Effector memory CD4-positive, alpha-beta T cell (primary cell): ENCODE measurements at regions not wholly inside any gene's neighbourhood (a gene's known extent, or its start where the extent isn't known, plus 50 kb on each side); places are given as distances from the start of the nearest gene placed in this dataset.

Experiments
- DNase-seq, 3 donors: peaks; one replicate each; pipeline ENCODE4 v3.0.0-alpha.2; 2020
- H3K27ac ChIP-seq: 2 replicates; pipeline ENCODE4 v1.7.0; 2013; ENCODE audit warnings: mild to moderate bottlenecking, low read length, moderate library complexity; ENCODE audit not compliant: insufficient read depth, poor library complexity, severe bottlenecking
- H3K27me3 ChIP-seq: replicated peaks from 2 replicates; pipeline ENCODE4 v1.7.0; 2013; ENCODE audit warnings: mild to moderate bottlenecking, low read length; ENCODE audit not compliant: insufficient read depth, control insufficient read depth, poor library complexity, severe bottlenecking
- H3K36me3 ChIP-seq: 2 replicates; pipeline ENCODE4 v1.7.0; 2013; ENCODE audit warnings: mild to moderate bottlenecking, low read length, moderate library complexity; ENCODE audit not compliant: control insufficient read depth, insufficient read depth
- H3K4me1 ChIP-seq: 2 replicates; pipeline ENCODE4 v1.7.0; 2013; ENCODE audit warnings: low read length, mild to moderate bottlenecking; ENCODE audit not compliant: control insufficient read depth, insufficient read depth, poor library complexity, severe bottlenecking
- H3K4me3 ChIP-seq: 2 replicates; pipeline ENCODE4 v1.7.0; 2013; ENCODE audit warnings: low read length, low read depth, mild to moderate bottlenecking; ENCODE audit not compliant: insufficient read depth, poor library complexity, severe bottlenecking
- H3K9me3 ChIP-seq: 2 replicates; pipeline ENCODE4 v1.7.0; 2013; ENCODE audit warnings: mild to moderate bottlenecking, low read length, moderate library complexity; ENCODE audit not compliant: control insufficient read depth

DNA sequence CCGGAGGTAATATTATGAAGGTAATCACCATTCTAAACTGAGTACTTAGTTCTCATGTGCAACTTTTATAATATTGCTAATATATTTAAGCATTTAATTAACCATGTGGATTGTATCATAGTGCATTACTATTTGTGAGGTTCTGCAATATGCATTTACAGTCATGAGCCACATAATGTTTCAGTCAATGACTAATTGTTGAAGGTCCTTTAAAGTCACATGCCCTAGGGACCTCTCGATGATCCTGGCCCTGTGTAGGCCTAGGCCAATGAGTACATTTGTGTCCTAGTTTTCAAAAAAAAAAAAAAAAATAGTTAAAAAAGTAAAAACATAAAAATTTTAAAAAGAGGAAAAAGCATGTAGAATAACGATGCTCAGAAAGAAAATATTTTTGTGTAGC is 298.0 kb downstream of the DSEL start:
- H3K4me3 ChIP-seq: no peak overlapping the region
- no peak overlapping the region for H3K27ac ChIP-seq
- H3K9me3 ChIP-seq: no peaks in the 10 kb centered on the region
- no peak for DNase-seq
- no peaks in the 10 kb centered on the region for H3K27me3 ChIP-seq
- no peaks in the 10 kb centered on the region for H3K36me3 ChIP-seq
- no peaks in the 10 kb centered on the region for H3K4me1 ChIP-seq

DNA sequence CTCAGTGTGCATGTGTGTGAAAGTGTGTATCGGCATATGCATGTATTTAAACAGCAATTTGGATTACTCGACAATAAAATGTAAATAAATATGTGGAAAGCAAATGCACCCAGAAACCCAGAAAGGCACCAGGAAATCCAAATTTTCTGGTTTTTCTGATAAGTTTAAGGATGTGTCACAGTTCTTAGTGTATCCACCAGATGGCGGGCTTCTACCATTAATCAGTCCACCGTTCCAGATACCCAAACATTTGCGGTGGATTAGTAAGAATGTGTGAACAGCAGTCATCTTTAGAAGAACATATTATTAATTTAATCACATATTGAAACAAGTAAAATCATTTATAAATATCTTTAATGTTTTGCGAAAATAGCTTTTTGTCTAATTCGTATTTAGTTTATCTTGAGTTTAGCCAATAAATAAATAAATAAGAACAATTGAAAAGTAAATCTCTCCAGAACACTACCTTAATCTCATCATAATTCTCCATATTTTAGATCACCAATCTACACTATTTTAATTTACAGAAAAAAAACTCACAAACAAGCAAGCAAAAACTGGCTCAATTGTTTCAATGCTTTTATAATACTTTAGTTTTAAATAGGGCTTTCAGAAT is 298.9 kb downstream of the DSEL start:
- DNase-seq: peak; percentile 8 to 53 (median 11)
- Histone ChIP-seq H3K36me3 (no peaks in the 10 kb centered on the region), H3K9me3 (no peaks in the 10 kb centered on the region), H3K4me1 (no peaks in the 10 kb centered on the region), H3K4me3 (no peak overlapping the region), H3K27me3 (no peaks in the 10 kb centered on the region), H3K27ac (no peak overlapping the region)

DNA sequence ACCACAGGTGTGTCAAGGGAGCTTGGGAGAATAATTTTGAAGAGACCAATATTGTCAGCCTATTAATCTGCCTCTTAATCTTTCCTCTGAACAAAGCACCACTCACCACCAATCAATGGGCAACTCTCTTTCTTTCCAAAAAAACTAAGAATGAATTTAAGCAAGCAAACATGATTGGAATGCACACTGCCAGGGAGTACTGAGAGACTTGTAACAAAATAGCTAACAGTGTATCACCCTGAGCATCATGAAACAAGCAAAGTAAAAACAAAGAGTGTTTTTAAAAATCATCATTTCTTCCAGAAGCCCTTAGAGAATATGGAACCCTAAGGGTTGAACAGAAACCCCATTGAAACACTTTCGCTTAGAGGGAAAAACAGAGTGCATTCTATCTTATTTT is 299.7 kb downstream of the DSEL start:
- Histone ChIP-seq H3K9me3 (no peaks in the 10 kb centered on the region), H3K4me3 (no peak overlapping the region), H3K4me1 (no peaks in the 10 kb centered on the region), H3K27me3 (no peaks in the 10 kb centered on the region), H3K27ac (no peak overlapping the region), H3K36me3 (no peaks in the 10 kb centered on the region)
- DNase-seq: no peak

DNA sequence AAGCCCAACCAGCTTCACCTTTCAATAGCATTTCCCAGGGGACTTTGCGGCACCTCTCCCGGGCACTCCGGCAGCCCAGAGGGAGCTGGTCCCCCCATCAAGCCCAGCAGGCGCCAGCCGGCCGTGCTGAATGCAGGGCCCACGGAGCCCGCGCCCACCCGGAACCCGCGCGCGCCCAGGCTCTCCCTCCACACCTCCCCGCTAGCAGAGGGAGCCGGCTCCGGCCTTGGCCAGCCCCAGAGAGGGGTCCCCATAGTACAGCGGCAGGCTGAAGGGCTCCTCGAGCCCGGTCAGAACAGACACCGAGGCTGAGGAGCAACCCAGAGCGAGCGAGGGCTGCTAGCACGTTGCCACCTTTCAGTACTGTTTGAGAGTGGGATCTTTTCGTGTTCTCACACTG is 300.8 kb downstream of the DSEL start:
- H3K4me3 ChIP-seq: no peak overlapping the region
- H3K27ac ChIP-seq: no peak overlapping the region
- no peaks in the 10 kb centered on the region for H3K9me3 ChIP-seq
- no peaks in the 10 kb centered on the region for H3K4me1 ChIP-seq
- H3K36me3 ChIP-seq: no peaks in the 10 kb centered on the region
- no peaks in the 10 kb centered on the region for H3K27me3 ChIP-seq
- DNase-seq: no peak

DNA sequence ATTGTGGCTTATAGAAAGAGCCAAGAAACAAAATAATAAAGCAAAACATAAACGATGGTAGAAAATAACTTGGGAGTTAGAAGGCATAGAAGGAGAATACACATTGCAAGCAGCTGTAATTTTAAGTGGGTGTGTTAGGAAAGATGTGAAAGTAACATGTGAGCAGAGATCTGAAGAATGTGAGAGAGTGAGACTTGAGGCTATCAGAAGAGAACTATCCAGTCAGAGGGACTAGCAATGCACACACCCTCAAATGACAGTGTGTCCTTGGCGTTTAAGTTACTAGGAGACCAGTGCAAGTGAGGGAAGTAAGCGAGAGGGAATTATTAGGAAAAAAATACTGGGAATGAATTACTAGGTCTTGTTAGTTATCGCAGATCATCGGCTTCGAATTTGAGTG is 304.9 kb downstream of the DSEL start:
- no peaks in the 10 kb centered on the region for H3K36me3 ChIP-seq

DNA sequence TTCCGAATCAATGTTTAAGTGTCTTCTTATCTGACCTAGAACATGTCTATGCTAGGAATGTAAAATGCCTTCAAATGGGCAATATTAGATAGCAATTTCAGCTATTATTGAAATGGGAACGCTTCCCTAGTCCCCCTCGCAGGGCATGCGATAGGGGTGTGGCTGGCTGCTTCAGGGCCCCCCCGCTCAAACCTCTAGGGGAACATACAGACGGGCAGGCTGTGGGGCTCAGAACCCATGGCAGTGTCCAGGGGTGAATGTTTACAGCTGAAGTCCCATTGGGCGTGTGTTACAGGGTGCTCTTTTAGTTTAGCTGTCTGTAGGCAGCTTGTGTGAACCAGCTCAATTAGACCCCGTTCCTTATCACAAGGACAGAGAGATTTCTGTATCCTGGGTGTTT is 315.9 kb downstream of the DSEL start:
- no peaks in the 10 kb centered on the region for H3K36me3 ChIP-seq
- no peaks in the 10 kb centered on the region for H3K4me1 ChIP-seq

More for the DNA sequence above, 304.9 kb downstream of the DSEL start:
- Histone ChIP-seq H3K9me3 (no peaks in the 10 kb centered on the region), H3K27ac (no peak overlapping the region), H3K4me3 (no peak overlapping the region), H3K27me3 (no peaks in the 10 kb centered on the region), H3K4me1 (no peaks in the 10 kb centered on the region)
- DNase-seq: no peak

DNA sequence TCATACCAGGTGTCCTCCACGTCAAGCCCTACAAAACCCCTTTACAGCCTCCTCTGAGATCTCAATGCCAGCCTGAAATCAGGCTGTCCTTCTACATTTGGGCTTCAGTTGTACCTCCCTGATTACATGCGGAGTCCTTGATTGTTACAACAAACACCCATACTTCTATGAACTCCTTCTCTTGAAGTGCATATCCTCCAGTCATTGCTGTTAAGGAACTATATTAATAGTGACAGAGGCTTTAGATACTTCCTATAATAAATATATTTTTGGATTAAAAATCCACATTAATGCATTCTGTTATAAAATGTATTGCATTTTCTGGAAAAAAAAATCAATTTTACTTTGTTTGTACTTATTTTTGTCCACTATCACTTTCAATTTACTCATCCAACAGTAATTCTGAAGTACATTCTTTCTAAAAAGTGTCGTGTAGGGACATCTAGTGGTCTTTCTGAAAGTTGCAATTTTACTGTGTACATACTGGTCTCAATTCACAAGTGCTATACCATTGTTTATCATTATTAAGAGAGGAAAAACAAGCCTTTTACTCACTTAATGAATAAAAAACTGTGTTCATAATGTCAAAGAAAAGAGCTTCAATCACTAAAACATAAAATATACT is 316.4 kb downstream of the DSEL start:
- DNase-seq: no peak
- no peaks in the 10 kb centered on the region for H3K36me3 ChIP-seq
- no peaks in the 10 kb centered on the region for H3K9me3 ChIP-seq
- no peaks in the 10 kb centered on the region for H3K27me3 ChIP-seq
- no peak overlapping the region for H3K27ac ChIP-seq
- no peaks in the 10 kb centered on the region for H3K4me1 ChIP-seq
- no peak overlapping the region for H3K4me3 ChIP-seq

More for the DNA sequence above, 315.9 kb downstream of the DSEL start:
- H3K27ac ChIP-seq: no peak overlapping the region
- DNase-seq: no peak
- H3K4me3 ChIP-seq: no peak overlapping the region
- H3K9me3 ChIP-seq: no peaks in the 10 kb centered on the region
- no peaks in the 10 kb centered on the region for H3K27me3 ChIP-seq

DNA sequence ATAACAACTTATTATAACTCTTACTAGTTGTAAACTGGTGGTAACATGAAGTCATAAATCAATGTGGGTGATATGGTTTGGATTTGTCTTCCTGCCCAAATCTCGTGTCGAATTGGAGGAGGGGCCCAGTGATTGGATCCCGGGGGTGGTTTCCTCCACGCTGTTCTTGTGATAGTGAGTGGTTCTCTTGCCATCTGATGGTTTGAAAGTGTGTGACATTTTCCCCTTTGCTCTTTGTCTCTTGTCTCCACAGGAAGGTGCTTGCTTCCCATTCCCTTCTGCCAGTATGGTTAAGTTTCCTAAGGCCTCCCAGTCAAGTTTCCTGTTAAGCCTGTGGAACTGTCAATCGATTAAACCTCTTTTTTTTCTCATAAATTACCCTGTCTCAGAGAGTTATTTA is 321.6 kb downstream of the DSEL start:
- Histone ChIP-seq H3K27ac (no peak overlapping the region), H3K9me3 (no peaks in the 10 kb centered on the region), H3K27me3 (no peaks in the 10 kb centered on the region), H3K4me1 (no peaks in the 10 kb centered on the region), H3K4me3 (no peak overlapping the region), H3K36me3 (no peaks in the 10 kb centered on the region)
- DNase-seq: no peak

DNA sequence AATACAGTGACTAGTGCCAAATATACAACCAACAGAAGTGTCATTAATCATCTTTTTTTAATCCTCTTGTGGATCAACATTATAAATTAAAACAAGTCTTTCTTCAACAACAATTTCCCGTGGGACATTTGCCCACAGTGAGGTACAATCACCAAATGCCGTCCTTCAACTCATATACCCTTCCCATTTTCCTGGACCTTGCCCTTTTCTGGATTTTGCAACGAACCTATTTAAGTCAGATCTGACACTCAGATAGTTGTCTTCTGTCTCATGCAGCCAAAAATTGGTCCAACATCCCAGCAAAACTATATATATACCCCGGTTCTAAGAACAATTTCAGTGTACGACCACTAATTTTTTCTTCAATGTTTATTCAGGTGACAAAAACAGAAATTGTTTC is 324.0 kb downstream of the DSEL start:
- no peaks in the 10 kb centered on the region for H3K4me1 ChIP-seq
- no peak overlapping the region for H3K4me3 ChIP-seq
- H3K27ac ChIP-seq: no peak overlapping the region
- H3K9me3 ChIP-seq: no peaks in the 10 kb centered on the region
- DNase-seq: no peak
- H3K36me3 ChIP-seq: no peaks in the 10 kb centered on the region
- no peaks in the 10 kb centered on the region for H3K27me3 ChIP-seq

DNA sequence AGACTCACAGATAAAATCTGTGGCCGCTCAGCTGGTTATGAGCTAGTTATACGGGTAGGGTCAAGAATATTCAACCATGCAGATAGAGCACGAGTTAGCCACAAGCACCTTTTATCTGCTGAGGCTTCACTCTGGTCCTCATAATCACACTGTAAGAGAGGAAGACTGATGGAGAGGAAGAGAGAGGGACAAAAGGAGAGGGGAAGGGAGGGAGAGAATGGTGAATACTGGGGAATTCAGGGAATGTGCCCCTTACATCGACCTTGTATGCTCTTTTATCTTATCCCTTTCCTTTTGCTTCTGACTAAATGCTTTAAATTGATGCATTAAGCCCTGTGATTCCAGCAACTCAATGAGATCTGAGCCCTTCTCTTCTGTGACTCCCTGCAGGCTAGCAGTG is 333.1 kb downstream of the DSEL start:
- H3K27me3 ChIP-seq: no peaks in the 10 kb centered on the region
- no peaks in the 10 kb centered on the region for H3K4me1 ChIP-seq
- H3K4me3 ChIP-seq: no peak overlapping the region
- no peaks in the 10 kb centered on the region for H3K36me3 ChIP-seq
- no peak for DNase-seq
- no peak overlapping the region for H3K27ac ChIP-seq
- H3K9me3 ChIP-seq: no peaks in the 10 kb centered on the region
